ENCODE measurements at regions not wholly inside any gene's neighbourhood (a gene's known extent, or its start where the extent isn't known, plus 50 kb on each side); places are given as distances from the start of the nearest gene placed in this dataset.

DNA sequence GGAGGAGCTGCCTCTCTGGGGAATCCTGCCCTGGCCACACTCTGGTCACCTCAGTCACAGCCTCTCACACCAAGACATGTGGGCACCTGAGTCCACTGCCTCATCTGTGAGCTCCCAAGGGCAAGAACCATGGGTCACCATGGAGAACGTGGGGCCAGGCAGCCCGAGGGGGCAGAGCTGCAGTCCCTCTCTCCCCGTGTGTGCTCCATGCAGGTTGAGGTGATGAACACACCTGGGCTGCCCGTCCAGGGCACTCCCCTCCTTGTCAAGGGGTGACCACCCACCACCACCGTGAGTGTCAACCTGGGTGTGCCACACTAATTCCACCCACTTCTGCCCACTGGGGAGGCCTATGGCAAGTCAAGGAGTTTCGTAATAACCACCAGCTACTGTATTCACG is 159.6 kb upstream of the RAB6C start:
- H3K4me1 ChIP-seq = no peaks in the 10 kb centered on the region
- no peak overlapping the region for H3K9ac ChIP-seq
- no peaks in the 10 kb centered on the region for H3K27me3 ChIP-seq (ENCODE audit: control insufficient read depth, insufficient read depth, low read length)
- no peaks in the 10 kb centered on the region for H3K36me3 ChIP-seq (ENCODE audit: control insufficient read depth, insufficient read depth, low read length)
- no peaks in the 10 kb centered on the region for H3K9me3 ChIP-seq (ENCODE audit: control insufficient read depth, low read length)
- no peak overlapping the region for H3K4me2 ChIP-seq (ENCODE audit: low read length)
- no peak overlapping the region for H2AFZ ChIP-seq
- TF ChIP-seq, protein P1, sequence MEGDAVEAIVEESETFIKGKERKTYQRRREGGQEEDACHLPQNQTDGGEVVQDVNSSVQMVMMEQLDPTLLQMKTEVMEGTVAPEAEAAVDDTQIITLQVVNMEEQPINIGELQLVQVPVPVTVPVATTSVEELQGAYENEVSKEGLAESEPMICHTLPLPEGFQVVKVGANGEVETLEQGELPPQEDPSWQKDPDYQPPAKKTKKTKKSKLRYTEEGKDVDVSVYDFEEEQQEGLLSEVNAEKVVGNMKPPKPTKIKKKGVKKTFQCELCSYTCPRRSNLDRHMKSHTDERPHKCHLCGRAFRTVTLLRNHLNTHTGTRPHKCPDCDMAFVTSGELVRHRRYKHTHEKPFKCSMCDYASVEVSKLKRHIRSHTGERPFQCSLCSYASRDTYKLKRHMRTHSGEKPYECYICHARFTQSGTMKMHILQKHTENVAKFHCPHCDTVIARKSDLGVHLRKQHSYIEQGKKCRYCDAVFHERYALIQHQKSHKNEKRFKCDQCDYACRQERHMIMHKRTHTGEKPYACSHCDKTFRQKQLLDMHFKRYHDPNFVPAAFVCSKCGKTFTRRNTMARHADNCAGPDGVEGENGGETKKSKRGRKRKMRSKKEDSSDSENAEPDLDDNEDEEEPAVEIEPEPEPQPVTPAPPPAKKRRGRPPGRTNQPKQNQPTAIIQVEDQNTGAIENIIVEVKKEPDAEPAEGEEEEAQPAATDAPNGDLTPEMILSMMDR (IDR thresholded peaks at IDR 0.05) = no peak
- H3K79me2 ChIP-seq = no peaks in the 10 kb centered on the region
- H3K27ac ChIP-seq = no peak overlapping the region
- H3K4me3 ChIP-seq (ENCODE audit: low read depth, low read length) = no peak overlapping the region

DNA sequence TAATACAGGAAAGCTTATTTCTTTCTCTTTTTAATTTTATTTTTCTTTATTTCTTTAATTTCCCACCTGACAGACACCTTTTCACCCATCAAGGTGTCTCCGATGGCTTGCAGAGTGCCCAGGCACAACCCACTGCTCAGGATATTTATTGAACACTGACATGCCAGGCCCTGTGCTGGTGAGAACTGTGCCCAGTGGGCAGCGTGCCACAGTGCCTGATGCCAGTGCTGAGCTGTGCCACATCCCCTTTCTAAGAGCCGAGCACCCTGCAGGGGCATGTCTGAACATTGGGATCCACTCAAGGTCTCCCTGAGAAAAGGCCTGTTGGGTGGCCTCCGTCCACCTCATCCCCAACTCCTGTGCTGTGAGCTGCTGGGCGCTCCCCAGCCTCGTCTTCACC is 158.6 kb upstream of the RAB6C start:
- Histone ChIP-seq H3K36me3 (ENCODE audit: control insufficient read depth, insufficient read depth, low read length) (no peaks in the 10 kb centered on the region), H3K9me3 (ENCODE audit: control insufficient read depth, low read length) (no peaks in the 10 kb centered on the region), H3K27me3 (ENCODE audit: control insufficient read depth, insufficient read depth, low read length) (no peaks in the 10 kb centered on the region), H3K4me3 (ENCODE audit: low read depth, low read length) (no peak overlapping the region), H3K4me2 (ENCODE audit: low read length) (no peak overlapping the region), H2AFZ (no peak overlapping the region), H3K27ac (no peak overlapping the region), H3K4me1 (no peaks in the 10 kb centered on the region), H3K9ac (no peak overlapping the region), H3K79me2 (no peaks in the 10 kb centered on the region)
- TF ChIP-seq, protein P1 (IDR thresholded peaks at IDR 0.05) = no peak

DNA sequence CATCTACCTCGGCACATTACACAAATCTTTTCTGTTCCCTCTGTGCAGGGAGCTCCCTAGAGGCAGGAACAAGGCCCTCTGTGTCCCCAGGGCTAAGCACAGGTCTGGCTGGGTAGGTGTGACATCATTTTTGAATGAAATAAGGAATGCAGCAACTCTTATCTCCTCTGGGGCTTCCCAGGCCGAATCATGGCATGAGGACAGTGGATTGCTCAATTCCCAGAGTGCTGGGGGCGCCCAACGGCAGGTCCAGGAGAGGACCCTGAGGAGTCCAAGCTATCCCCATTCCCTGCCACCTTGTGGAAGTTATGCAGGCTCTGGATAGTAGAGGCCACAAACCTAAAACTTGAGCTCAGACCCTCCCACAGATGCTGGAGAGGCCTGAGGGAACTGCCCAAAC is 158.0 kb upstream of the RAB6C start:
- TF ChIP-seq, protein P1 (IDR thresholded peaks at IDR 0.05) = no peak
- Histone ChIP-seq H3K79me2 (no peaks in the 10 kb centered on the region), H3K36me3 (ENCODE audit: control insufficient read depth, insufficient read depth, low read length) (no peaks in the 10 kb centered on the region), H3K27ac (no peak overlapping the region), H2AFZ (no peak overlapping the region), H3K9ac (no peak overlapping the region), H3K4me3 (ENCODE audit: low read depth, low read length) (no peak overlapping the region), H3K4me2 (ENCODE audit: low read length) (no peak overlapping the region), H3K27me3 (ENCODE audit: control insufficient read depth, insufficient read depth, low read length) (no peaks in the 10 kb centered on the region), H3K4me1 (no peaks in the 10 kb centered on the region), H3K9me3 (ENCODE audit: control insufficient read depth, low read length) (no peaks in the 10 kb centered on the region)

DNA sequence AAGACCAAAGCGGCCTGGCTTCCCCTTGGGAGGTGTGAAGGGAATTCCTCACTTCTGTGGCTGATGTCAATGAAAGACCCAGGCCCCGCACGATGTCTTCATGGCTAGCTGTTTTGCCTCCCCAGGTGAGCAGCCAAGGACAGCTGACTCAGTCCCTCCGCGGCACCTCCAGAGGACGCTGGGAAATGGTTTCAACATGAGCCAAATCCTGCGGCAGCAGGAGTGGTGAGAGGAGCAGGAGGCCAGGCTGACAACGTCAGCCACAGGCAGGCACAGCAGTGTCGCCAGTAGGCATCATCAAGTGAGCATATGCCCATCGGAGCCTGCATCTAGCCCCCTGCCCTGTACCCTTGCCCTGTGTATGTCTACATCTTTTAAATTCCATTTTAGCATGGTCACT is 156.4 kb upstream of the RAB6C start:
- no peaks in the 10 kb centered on the region for H3K79me2 ChIP-seq
- TF ChIP-seq, protein P1 (IDR thresholded peaks at IDR 0.05) = no peak

DNA sequence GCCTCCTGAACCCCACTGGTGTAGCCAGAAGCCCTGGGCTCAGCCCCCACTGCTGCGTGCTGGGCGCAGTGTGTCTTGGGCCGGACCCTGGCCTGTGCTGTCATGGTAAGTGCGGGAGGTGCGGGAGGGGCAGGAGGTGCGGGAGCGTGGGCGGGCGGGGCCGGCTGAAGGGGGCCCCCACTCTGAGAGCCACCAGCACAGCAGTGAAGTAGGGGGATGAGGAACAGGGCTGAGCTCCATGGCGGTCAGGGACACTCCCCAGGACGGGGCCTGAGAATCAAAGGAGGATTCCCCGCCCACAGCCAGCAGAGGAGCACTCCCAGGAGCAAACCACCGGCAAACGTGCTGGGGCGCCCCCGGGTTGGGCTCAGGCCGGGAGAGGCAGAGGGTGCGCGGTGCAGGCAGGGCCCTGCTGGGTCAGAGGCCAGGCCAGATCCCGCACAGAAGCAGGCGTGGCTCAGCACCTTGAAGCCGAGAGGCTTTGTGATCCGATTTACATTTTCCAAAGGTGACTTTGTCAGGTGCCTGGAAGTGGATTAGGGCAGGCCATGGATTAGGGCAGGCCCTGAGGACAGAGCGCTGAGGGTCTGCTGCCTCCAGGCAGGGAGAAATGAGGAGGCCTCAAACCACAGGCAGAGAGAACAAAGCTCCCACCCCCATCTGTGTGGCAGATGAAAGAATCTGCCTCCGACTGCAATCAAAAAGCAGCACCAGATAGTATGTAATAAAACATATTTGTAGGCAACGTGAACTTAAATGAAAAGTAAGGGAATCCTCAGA is 152.0 kb upstream of the RAB6C start:
- TF ChIP-seq, protein P1 (IDR thresholded peaks at IDR 0.05) = no peak

More for the DNA sequence above, 156.4 kb upstream of the RAB6C start:
- Histone ChIP-seq H3K27me3 (ENCODE audit: control insufficient read depth, insufficient read depth, low read length) (no peaks in the 10 kb centered on the region), H3K36me3 (ENCODE audit: control insufficient read depth, insufficient read depth, low read length) (no peaks in the 10 kb centered on the region), H3K4me1 (no peaks in the 10 kb centered on the region), H3K9ac (no peak overlapping the region), H3K4me3 (ENCODE audit: low read depth, low read length) (no peak overlapping the region), H3K4me2 (ENCODE audit: low read length) (no peak overlapping the region), H3K27ac (no peak overlapping the region), H3K9me3 (ENCODE audit: control insufficient read depth, low read length) (no peaks in the 10 kb centered on the region), H2AFZ (no peak overlapping the region)

More for the DNA sequence above, 152.0 kb upstream of the RAB6C start:
- Histone ChIP-seq H3K9ac (no peak overlapping the region), H3K36me3 (ENCODE audit: control insufficient read depth, insufficient read depth, low read length) (no peaks in the 10 kb centered on the region), H2AFZ (no peak overlapping the region), H3K4me2 (ENCODE audit: low read length) (no peak overlapping the region), H3K4me3 (ENCODE audit: low read depth, low read length) (no peak overlapping the region), H3K9me3 (ENCODE audit: control insufficient read depth, low read length) (peaks cover 2% of the 10 kb centered on the region), H3K79me2 (no peaks in the 10 kb centered on the region), H3K27me3 (ENCODE audit: control insufficient read depth, insufficient read depth, low read length) (no peaks in the 10 kb centered on the region), H3K27ac (no peak overlapping the region), H3K4me1 (no peaks in the 10 kb centered on the region)

Measured in parathyroid adenoma (tissue), 2 donors.